HG02623 (cell line): ENCODE measurements at regions not wholly inside any gene's neighbourhood (a gene's known extent, or its start where the extent isn't known, plus 50 kb on each side); places are given as distances from the start of the nearest gene placed in this dataset.

Source experiments
- ATAC-seq: cut with Tn5 transposase; IDR thresholded peaks from one replicate; pipeline ENCODE4 v1.9.1; 2021; ENCODE audit warnings: moderate library complexity; ENCODE audit not compliant: unreplicated experiment

- no peak for ATAC-seq
These were observed 275.2 kb upstream of the KIRREL3 start for GRCh38 chr11:127275774-127276173.

GRCh38 chr11:127274328-127274676, 273.7 kb upstream of the KIRREL3 start:
- no peak for ATAC-seq

- no peak for ATAC-seq
These were observed 273.2 kb upstream of the KIRREL3 start for GRCh38 chr11:127273593-127274327.

- no peak for ATAC-seq
These were observed 270.3 kb upstream of the KIRREL3 start for GRCh38 chr11:127270851-127271250.

- ATAC-seq, result no peak
These were observed 269.3 kb upstream of the KIRREL3 start for GRCh38 chr11:127269911-127270310.

GRCh38 chr11:127268932-127269331, 268.4 kb upstream of the KIRREL3 start:
- ATAC-seq, result no peak

- no peak for ATAC-seq
These were observed 268.0 kb upstream of the KIRREL3 start for GRCh38 chr11:127268521-127268920.

- ATAC-seq, result no peak
These were observed 258.5 kb upstream of the KIRREL3 start for GRCh38 chr11:127259102-127259501.

- ATAC-seq, result no peak
These were observed 254.6 kb upstream of the KIRREL3 start for GRCh38 chr11:127255209-127255608.

GRCh38 chr11:127252321-127252720, 251.8 kb upstream of the KIRREL3 start:
- ATAC-seq, result no peak

GRCh38 chr11:127249576-127249975, 249.0 kb upstream of the KIRREL3 start:
- no peak for ATAC-seq

GRCh38 chr11:127248476-127248875, 247.9 kb upstream of the KIRREL3 start:
- no peak for ATAC-seq

- no peak for ATAC-seq
These were observed 246.8 kb upstream of the KIRREL3 start for GRCh38 chr11:127247261-127247851.

GRCh38 chr11:127242676-127243075, 242.1 kb upstream of the KIRREL3 start:
- no peak for ATAC-seq

GRCh38 chr11:127238321-127238720, 237.8 kb upstream of the KIRREL3 start:
- no peak for ATAC-seq

- no peak for ATAC-seq
These were observed 236.2 kb upstream of the KIRREL3 start for GRCh38 chr11:127236776-127237175.

- no peak for ATAC-seq
These were observed 233.4 kb upstream of the KIRREL3 start for GRCh38 chr11:127233998-127234397.

- no peak for ATAC-seq
These were observed 229.8 kb upstream of the KIRREL3 start for GRCh38 chr11:127230392-127230791.

- ATAC-seq, result no peak
These were observed 226.4 kb upstream of the KIRREL3 start for GRCh38 chr11:127226949-127227348.

- no peak for ATAC-seq
These were observed 225.8 kb upstream of the KIRREL3 start for GRCh38 chr11:127226380-127226779.

GRCh38 chr11:127225619-127226018, 225.0 kb upstream of the KIRREL3 start:
- ATAC-seq, result no peak

GRCh38 chr11:127224276-127224675, 223.7 kb upstream of the KIRREL3 start:
- no peak for ATAC-seq

- no peak for ATAC-seq
These were observed 223.1 kb upstream of the KIRREL3 start for GRCh38 chr11:127223633-127224032.
